Fibroblast of villous mesenchyme (primary cell): ENCODE measurements at regions not wholly inside any gene's neighbourhood (a gene's known extent, or its start where the extent isn't known, plus 50 kb on each side); places are given as distances from the start of the nearest gene placed in this dataset.
"Not testable (repeated sequence)": the region's sequence is repeated elsewhere in the genome, so short reads cannot be mapped to it uniquely, and the experiment has no call there.

Source experiments
- DNase-seq: peaks from one replicate; pipeline ENCODE4 v3.0.0-alpha.2; 2010; ENCODE audit warnings: low read depth
- H3K4me3 ChIP-seq: 2 replicates; pipeline ENCODE4 v1.5.1; 2011; ENCODE audit warnings: low read depth, mild to moderate bottlenecking, low read length
- TF ChIP-seq, protein P1 (sequence below): IDR thresholded peaks from 2 replicates; pipeline ENCODE4 v1.5.1; 2012; ENCODE audit warnings: low read depth, mild to moderate bottlenecking, low read length; ENCODE audit not compliant: insufficient read depth

DNA sequence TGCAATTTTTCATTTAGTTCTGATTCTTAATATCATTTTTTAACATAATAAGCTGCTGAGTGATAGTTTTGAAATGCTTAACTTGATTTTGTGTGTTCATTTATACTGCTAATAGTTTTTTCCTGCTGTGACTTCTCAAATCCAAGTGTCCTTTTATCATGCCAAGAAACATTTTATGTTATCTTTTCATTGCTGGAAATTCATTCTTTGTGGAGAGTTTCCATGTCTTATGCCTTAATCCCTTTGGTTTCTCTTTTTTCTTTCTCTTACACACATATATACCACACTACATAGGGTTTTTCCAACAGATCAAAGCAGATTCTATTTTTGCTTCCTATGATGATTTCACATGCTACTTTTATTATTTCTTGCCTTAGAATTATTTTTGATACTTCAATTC, 981.1 kb downstream of the SLC6A15 start:
- no peak overlapping the region for H3K4me3 ChIP-seq
- no peak for DNase-seq
- TF ChIP-seq, protein P1, sequence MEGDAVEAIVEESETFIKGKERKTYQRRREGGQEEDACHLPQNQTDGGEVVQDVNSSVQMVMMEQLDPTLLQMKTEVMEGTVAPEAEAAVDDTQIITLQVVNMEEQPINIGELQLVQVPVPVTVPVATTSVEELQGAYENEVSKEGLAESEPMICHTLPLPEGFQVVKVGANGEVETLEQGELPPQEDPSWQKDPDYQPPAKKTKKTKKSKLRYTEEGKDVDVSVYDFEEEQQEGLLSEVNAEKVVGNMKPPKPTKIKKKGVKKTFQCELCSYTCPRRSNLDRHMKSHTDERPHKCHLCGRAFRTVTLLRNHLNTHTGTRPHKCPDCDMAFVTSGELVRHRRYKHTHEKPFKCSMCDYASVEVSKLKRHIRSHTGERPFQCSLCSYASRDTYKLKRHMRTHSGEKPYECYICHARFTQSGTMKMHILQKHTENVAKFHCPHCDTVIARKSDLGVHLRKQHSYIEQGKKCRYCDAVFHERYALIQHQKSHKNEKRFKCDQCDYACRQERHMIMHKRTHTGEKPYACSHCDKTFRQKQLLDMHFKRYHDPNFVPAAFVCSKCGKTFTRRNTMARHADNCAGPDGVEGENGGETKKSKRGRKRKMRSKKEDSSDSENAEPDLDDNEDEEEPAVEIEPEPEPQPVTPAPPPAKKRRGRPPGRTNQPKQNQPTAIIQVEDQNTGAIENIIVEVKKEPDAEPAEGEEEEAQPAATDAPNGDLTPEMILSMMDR: no peak

DNA sequence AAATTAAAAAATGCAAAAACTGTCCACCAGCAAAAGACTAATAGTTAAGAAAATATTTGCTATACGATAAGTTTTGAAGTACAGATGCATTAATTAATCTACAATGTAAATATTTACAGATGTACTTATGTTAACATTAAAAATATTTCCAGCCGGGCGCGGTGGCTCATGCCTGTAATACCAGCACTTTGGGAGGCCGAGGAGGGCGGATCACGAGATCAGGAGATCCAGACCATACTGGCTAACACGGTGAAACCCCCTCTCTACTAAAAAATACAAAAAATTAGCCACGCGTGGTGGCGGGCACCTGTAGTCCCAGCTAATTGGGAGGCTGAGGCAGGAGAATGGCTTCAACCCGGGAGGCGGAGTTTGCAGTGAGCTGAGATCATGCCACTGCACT, 982.8 kb downstream of the SLC6A15 start:
- not testable (repeated sequence) for H3K4me3 ChIP-seq, DNase-seq

DNA sequence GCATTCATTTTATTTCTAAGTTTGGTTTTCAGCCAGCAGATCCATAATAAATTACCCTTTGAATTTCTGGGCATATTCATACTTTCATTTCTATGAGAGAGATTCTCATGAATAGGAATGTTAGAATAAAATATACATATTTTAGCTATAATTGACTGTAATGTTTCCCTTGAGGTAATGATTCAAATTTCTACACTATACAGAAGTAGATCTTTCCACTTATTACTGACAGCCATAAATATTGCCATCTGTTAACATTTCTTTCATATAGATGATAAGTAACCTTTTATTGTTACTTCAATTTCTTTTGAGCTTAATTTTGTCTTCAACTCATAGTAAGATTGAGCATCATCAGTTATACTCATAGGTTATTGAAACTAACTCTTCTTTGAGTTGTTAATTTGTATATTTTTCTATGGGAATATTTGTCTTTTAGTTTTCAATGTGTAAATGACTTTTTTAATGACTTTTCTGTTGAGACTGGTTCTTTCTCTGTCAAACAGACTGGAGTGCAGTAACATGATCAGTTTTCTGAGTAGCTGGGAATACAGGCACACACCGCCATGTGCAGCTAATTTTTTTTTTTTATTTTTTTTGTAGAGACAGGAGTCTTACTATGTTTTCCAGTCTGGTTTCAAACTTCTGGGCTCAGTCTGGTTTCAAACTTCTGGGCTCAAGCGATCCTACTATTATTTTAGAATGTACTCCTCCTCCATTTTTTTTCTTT, 991.6 kb downstream of the SLC6A15 start:
- DNase-seq: no peak
- H3K4me3 ChIP-seq: no peak overlapping the region
- TF ChIP-seq, protein P1: no peak

DNA sequence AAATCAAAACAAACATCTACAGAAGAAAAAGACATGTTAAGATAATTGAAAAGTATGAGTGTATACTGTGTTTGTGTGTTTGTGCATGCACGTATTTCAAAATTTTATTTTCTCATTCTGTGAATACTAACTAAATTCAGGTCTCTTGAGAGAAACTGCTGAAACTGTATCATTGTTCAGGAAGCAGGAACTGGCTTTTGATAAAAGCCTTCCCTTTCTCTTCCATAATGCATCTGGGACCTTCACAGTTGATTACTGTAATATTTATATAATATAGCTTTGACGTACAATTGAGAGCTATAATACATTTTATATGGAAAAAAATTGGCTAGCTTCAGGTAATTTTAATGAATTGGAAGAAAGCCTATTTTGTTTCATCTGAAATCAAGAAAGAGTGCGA, 993.5 kb downstream of the SLC6A15 start:
- no peak for DNase-seq
- TF ChIP-seq, protein P1: no peak
- no peak overlapping the region for H3K4me3 ChIP-seq

DNA sequence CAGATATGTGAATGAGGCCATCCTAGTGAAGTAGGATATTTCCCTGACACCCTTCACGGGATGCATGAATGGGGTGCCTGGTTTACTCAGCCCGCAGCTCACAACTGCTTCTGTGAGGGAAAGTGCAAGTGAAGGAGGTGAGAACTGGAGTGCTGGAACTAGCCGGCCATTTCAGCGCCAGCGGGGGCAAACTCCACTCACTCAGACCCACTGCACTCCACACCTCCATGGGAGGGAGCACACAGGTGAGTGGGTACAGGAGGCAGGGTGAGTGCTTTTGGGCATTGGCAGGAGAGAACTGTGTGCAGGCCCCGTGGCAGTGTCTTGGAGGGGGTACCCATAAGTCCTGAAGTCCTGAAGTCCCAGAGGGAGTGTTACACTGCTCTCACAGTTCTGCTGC, 1008.4 kb downstream of the SLC6A15 start:
- TF ChIP-seq, protein P1: no peak
- H3K4me3 ChIP-seq: no peak overlapping the region
- DNase-seq: no peak

DNA sequence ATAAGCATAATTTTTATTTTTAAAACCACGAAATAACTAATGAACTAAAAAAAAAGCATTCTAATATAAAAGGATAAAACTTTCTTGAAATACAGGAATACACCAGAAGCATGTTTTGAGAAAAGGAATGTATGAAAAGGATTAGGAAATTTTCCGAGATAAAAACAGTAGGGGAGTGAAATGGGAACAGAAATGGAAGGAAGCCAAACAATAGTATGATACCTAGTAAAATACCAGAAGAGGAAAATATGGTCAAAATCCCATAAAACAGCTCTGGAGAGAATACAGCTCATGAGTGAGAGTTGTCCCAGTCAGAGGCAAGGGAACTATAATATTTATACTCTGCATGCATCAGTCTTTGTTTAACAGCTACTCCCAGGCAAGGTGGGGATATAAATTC, 1016.2 kb downstream of the SLC6A15 start:
- peak; percentile 19 for DNase-seq
- TF ChIP-seq, protein P1: no peak
- H3K4me3 ChIP-seq: no peak overlapping the region

DNA sequence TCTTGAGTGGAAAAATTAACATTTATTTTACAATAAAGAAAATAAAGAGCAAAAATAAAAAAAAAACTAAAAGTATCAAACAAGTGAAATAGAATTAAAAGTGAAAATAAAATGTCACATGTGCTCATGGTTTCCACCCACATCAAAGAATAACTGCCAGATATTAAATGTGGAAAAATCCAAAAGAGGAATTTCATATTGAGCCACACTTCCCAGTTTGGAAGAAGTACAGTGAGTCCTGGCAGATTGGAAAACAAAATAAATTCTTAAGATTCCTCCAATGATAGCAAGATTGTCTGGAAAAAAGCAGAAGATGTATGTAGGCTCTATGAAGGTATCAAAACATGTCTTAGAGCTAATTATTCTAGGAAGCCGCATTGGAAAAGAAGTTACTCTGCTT, 1019.5 kb downstream of the SLC6A15 start:
- peak; percentile 46 for DNase-seq
- no peak overlapping the region for H3K4me3 ChIP-seq
- TF ChIP-seq, protein P1: no peak
